NCI-H345 treated with DMSO at 0.1 percent for 48 hours (cell line): ENCODE measurements at regions not wholly inside any gene's neighbourhood (a gene's known extent, or its start where the extent isn't known, plus 50 kb on each side); places are given as distances from the start of the nearest gene placed in this dataset.

Experiments used
- DNase-seq: peaks from one replicate; lab custom pipeline; 2025; ENCODE audit not compliant: unreplicated experiment; lab: John Stamatoyannopoulos, UW

GRCh38 chr7:91518058-91518457 lies 253.8 kb downstream of the FZD1 start:
- no peak for DNase-seq

GRCh38 chr7:91519241-91520158 lies 255.3 kb downstream of the FZD1 start:
- DNase-seq, result no peak

DNA sequence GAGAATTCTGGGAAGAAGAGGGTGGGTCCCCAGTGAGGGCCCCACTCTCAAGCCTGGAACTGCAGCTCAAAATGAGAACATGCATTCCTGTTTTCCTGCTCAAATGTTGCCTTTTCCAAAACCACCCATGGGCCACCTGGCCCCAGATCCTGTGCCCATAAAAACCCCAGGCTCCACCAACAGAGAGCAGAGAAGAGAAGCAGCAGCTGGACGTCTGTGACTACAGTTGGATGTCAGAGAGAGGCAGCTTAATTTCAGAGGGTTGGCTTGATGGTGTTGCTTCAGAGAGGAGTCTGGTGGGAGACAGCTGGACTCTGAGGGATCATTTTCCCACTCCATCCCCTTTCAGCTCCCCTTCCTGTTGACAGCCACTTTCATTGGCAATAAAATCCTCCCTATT lies 256.4 kb downstream of the FZD1 start:
- DNase-seq, result no peak

- DNase-seq, result no peak
Measured at GRCh38 chr7:91526404-91526803, 262.2 kb downstream of the FZD1 start.

DNA sequence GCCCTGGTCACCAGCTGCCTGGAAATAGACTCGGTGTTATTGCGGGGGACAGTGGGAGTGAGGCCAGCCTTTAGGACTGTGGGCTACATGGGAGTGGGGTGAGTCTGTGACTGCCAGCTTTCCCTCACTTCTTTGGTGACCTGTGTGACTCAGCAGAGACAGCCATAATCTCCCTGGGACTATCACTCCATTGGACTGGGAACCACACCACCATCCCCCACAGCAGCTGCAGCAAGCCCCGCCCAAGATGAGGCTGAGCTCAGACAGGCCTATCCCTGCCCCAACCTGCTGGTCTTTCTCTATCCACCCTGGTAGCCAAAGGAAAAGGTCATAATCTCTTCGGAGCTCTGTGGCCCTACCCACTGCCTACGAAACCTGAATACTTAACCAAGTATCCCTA lies 263.2 kb downstream of the FZD1 start:
- DNase-seq, result no peak

DNA sequence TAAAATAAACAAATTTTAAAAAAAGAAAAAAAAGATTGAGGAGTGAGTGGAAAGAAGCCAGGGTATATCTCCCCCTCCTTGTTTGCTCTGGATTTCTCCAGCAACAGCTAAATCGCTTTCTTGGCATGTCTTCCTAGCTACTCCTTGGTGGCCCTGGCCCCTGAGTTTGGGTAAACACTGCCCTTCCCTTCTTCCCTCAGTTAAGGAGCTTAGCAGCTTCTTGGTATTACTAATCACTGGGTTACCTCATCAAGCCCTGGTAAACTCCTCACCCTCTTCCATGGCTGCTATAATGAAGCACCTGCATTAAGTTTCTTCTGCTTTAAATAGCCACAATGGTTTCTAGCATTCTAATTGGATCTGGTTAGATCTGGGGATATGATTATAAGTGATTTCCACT lies 269.8 kb downstream of the FZD1 start:
- DNase-seq, result no peak

GRCh38 chr7:91537260-91538152 lies 273.3 kb downstream of the FZD1 start:
- DNase-seq, result no peak

GRCh38 chr7:91541641-91542040 lies 277.4 kb downstream of the FZD1 start:
- DNase-seq, result no peak

DNA sequence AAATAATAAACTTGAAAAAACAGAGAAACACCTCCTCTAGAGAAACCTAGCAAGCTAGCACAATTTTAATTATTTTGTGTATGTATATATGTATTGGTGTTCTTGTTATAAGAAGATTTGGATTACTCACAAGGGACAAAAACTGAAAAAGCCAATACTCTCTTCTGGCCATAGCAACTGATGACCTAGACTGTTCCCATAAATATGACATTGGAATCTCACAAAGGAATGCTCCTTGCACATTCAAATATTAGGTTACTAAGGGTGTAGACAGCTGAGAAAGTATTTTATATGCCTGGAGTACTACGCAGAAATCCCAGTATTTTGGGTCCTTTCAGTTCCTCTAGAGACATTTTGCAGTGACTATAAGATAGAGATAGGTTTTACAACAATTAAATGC lies 279.4 kb downstream of the FZD1 start:
- DNase-seq, result no peak

GRCh38 chr7:91549878-91550277 lies 285.6 kb downstream of the FZD1 start:
- DNase-seq, result no peak

DNA sequence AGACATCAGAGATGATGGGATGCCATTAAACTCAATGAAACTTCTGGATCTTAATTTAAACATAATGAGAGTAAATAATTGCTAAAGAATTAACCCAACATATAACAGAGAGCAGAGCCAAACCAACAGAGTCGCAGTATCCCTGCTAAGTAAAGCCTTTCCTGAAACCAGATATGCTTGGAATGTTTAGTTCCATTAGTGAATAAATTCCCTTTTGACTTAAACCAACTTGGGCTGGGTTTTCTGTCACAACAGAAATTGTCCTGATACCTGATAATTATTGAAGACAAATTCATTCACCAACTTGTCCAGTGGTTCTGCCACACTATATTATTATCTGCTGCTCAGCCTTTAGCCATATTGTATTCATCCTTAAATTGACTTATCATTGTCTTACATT lies 286.7 kb downstream of the FZD1 start:
- no peak for DNase-seq

DNA sequence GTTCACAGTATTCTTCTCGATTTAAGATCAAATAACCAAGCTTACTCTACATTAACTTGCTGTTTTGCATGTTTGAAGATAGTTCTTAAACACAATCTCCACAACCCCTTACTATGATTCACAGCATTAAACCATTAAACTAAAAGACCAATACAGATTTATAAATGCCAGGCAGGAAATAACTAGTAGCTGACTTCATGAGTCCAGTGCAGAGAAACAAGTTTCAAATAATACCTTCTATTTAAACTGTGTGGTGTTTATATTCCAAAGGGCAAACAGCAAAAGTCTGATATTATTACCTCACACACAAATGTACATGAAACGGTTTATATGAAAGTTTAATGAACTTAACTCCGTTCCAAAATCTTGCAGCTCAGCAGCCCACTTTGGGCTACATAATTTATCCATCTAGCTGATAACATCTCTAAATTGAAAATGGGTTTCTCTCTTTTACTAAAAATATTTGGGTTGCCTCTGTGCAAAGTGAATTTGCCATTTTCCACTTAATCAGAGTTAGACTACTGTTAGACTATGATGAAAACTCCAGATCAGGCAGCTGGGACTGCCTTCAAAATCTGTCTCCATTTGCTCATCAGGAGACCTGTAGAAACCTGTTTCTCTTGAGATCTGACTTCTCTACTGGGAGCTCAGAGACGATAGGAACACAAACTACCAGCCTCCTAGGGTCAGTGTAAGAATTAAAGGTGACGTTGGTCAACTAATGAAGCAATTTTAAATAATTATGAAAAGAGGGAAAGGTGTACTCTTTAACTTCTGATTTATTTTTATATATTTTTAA lies 287.3 kb downstream of the FZD1 start:
- DNase-seq, result no peak

GRCh38 chr7:91553410-91553895 lies 289.2 kb downstream of the FZD1 start:
- no peak for DNase-seq

GRCh38 chr7:91554883-91555282 lies 290.6 kb downstream of the FZD1 start:
- no peak for DNase-seq

DNA sequence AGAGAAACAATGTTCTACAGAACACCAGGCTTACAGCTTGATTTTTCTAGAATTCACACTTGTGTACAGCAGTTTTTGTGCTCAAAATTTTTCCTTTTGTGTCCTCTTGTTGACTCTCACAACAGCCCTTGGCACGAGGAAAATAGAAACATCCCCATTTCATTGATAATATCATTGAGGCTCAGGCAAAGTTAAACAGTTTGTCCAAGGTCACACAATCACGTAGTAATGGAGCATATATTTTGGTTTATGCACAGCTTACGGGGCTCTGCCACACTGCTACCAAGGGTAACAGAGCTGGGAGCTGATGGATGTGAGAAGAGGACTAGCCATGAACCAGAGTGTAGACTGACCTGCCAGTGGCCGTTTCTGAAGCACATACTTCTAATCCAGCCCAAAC lies 292.0 kb downstream of the FZD1 start:
- DNase-seq, result no peak

DNA sequence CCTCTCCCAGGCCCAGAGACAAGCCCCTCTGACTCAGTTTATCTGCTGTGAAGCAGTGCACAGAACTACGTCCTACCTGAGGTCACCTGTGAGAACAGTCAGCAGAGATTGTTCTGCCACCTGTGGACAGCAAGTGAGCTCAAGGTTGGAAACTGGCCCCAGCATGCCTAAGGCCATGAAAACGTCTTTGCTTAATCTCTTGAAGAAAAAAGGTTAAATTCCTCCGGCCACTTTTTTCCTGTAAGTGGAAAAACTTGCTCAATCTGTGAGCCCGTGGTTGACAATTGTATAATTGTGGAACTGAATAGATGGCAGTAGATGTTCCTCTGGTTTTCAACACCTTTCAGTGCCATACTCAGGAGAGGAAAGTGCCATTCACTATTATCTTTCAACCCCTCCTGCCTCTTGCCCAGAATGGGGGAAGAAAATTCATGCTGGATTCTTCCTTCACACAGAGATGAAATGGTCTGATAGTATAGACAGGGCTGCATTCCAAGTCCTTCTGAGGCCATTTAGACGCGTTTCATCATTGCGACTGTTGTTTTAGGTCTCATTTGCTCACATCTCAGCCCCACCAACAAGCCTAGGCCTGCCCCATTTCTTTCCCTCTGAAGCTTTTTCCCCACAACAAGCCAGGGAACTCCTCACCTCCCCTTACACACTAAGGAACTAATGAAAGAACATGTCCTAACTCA lies 292.9 kb downstream of the FZD1 start:
- DNase-seq, result no peak

DNA sequence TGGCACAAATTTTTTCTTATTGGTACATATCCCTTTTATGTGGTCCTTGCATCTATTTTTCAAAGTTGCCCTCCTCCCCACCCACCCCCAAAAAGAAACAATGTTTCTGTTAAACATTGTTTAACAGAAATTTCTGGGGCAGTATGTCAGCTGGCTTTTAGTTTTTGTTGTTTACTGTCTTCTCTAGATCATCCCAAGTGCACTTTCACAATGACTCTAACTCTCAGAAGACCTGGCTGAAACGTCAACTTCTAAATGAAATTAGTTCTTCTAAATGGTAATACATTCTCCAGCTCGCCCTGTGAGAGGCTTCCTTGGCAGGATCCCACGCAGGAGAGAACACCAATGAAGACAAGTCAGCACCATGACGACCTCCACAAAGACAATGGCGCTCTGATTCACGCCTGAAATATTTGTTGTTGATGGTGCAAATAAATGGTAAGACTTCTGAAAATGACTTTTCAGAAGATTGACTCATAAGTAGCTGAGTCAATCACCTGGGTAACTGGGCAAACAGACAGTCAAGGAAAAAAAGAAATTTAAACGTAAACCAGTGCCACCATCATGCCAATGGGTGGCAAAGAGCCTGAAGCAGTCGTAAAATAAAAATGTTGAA lies 293.7 kb downstream of the FZD1 start:
- DNase-seq, result no peak

DNA sequence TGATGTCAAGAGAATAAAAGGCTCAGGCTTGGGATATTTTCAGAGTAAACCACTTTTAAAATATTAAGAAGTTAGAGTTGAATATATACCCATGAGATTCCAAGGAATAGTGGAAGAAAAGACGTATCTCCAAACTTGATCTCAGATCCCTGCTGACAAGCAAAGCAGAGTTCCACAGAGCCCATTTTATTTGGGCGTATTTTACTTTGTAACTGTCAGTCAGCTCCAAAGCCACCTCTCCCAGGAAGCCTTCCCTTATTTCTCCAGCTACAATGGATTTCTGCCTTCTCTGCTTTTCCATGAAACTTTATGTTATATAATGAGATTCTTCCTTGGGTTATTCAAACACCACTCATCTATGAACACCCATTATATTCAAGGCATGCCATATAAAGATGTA lies 295.7 kb downstream of the FZD1 start:
- DNase-seq, result no peak

- no peak for DNase-seq
Measured at GRCh38 chr7:91564101-91564500, 299.9 kb downstream of the FZD1 start.

GRCh38 chr7:91564541-91564940 lies 300.3 kb downstream of the FZD1 start:
- no peak for DNase-seq
